ENCODE measurements at regions not wholly inside any gene's neighbourhood (a gene's known extent, or its start where the extent isn't known, plus 50 kb on each side); places are given as distances from the start of the nearest gene placed in this dataset.
"Not testable (repeated sequence)": the region's sequence is repeated elsewhere in the genome, so short reads cannot be mapped to it uniquely, and the experiment has no call there.

DNA sequence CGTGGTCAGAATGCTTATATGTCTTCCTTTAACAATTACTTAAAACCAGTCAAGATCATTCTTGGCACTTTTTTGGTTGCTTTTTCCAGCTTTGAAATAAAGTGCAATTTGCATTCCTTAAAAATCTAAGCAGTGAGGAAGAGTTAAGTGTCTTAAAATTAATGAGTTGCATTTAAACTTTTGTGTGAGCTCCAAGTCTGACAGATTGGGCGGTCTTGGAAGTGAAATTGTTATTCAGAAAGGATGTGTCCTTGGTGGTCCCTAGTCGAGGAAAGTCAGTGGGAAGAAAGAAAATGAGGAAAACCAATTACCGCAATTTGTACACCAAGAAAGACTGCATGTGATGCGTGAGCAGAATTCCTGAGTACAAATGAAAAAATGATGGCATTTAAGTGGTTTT, 132.5 kb downstream of the HHIPL2 start:
- no peak for DNase-seq

DNA sequence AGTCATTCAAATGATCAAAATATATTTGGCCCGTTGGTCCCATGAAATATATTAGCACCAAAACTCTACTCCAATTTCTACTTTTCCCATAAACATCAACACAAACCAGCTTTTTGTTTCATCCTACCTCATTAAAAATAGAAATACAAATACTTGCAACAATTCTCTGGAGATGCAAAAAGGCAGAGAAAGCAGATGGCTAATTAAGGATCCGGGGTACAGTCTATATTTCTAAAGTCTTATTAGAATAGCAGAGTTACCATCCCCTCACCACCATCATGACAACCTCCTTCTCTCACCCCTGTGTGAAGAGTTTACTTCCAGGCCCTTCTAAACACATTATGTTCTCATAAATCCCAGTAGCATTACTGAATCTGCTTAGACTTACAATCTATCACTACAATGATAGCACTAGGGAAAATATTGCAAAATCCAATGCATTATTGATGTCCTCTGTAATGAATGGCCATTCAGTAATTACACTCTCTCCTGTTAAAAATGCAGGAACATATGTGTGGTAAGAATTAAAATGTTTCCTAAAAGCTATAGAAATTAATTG, 133.8 kb downstream of the HHIPL2 start:
- DNase-seq, result no peak

DNA sequence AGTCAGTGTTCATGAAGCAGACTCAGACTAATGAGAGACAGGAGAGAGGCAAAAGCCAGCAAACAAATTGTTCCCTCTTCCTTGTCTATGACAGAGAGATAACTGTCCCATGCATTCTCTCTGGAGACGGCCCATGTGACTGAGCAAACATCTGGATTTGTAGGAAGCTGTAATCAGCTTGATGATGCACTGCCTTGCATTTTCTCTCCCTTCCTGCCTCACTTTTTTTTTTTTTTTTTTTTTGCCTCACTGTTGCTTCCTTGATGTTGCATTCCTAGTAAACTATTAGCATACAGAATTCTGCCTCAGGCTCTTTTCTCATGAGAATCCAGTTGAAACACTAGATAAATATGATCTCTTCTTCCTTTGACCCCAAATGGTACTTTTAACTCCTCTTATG, 134.5 kb downstream of the HHIPL2 start:
- no peak for DNase-seq

DNA sequence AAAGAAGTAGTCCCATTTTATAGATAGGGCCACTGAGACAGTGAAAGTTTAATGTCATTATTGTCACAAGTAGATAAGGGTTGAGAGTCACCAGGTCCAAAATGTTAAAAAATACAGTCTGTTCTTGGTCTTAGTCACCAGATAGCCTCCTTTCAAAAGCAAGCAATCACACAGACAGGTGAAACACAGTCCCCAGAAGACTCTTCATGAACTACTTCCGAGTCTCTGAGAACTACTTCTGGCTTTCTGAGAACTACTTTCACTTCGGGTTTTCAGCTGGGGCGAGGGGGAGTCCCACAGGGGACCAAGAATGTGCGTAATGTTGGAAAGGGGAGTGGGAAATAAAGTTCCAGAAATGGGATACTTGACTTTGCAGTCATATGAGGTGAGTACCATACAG, 143.2 kb downstream of the HHIPL2 start:
- no peak for DNase-seq

DNA sequence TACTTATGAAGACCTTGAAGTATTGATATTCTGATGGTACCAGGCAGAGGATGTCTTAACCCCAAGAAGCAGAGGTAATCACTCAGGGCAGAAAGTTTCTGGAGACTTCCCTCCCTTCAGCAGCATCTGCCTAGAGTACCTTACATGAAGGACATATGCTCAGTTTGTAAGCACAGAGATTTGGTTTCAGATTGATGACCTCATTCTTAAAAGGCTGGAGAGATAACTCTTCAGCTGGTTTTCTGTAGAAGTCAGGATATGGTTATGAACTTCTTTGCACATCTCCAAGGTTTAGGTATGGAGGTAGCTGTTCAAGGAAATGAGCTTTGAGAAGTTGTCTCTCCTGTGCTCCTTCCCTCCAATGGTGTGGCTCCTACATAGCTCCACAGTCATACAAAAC, 148.7 kb downstream of the HHIPL2 start:
- DNase-seq, result no peak

DNA sequence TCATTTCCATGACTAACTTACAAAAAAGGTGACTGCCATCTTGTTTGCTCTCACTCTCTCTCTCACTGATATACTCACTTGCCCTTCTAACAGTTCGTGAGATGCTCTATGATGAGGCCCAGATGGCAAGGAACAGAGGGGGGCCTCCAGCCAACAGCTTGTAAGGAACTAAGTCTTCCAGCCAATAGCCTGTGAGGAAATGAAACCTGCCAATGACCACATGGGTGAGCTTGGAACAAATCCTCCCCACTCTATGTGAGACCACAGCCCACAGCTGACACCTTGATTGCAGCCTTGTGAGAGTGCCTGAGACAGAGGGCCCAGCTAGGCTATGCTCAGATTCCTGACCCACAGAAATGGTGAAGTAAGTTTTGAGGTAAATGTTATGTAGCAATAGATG, 153.7 kb downstream of the HHIPL2 start:
- DNase-seq, result peak in 1 of 14 donors; percentile 5

DNA sequence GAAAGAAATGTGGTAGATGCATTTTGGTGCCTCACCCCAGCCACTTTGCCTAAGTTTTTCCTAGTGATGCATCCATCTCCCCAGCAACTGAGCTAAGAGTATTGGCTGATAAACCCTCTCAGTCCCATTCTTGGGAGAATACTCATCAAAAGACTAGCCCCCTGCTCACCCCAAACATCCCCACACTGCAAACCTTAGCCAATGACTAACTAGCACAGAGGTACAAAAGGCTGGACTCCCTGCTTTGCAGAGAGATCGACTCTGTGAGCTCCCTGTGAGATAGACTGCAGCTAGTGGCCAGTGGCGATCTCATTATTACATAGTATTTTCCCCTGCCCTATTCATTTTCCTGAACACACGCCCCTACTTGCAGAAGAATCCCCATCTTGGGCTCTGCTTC, 155.3 kb downstream of the HHIPL2 start:
- no peak for DNase-seq

DNA sequence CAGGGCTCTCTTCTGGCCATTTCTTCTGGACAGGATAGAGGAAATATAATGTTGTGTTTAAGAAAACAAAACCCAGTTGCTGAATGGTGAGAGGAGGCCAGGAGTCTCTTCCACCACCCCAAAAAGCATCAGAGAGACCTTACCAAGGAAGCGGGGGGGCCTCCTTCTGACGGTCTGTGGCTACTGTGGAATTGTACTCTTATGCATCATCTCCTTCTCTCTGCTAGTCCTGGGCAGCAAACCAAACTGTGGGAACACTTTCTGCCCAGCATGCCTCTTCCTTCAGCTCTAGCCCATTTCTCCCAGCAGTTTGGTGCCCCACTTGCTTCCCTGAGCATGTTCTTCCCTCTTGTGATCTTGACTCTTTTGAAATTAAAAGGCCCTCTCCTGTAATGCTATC, 157.7 kb downstream of the HHIPL2 start:
- DNase-seq, result no peak

DNA sequence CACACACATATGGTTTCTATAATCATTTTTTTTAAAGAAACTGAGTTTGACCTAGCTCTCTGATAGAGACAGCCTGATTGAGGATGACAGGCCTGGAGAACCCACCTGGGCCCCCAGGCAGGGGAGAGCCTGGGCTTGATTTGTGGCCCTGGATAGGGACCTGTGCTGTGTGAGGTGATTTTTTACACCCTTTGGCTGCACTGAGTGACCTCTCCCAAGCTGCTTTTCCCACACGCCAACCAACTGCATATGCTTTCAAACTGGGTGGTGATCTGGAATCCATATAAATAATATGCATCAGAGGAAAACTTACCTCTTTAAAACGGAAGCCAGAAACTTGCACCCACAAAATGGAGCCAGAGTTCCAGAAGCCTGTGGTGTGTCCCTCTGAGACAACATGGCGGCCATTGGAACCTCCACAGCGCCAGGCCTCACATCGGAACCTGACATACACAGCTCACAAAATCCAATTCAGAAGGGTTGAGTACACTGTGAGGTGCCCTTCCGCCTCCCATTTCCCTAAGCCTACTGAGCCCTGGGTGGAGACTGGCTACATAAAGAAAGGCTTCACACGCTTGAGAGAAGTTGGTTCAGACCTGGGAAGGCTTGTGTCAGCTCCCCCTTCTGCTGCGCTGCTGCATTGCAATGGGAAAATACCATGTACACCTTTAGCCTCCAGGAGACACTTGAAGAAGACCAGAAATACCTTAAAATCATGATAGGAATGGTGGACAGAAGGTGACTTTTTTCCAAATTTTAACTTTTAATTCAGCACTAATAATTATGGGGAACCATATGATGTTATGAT, 160.7 kb downstream of the HHIPL2 start:
- no peak for DNase-seq

DNA sequence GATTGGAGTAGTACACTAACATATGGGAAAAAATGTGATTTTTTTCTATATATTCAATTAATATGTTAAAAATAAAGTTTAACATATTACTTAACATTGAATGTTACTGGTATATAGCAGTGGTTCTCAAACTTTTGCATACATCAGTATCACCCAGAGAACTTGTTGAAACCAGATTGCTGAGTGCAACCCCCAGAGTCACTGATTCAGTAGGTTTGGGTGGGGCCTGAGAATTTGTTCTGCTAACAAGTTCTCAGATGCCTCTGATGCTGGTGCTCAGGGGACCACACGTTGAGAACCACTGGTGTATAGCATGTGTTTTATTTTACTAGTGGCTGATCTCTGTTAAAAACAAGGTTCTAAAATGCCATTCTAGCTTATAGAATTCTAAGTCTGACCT, 161.9 kb downstream of the HHIPL2 start:
- no peak for DNase-seq

DNA sequence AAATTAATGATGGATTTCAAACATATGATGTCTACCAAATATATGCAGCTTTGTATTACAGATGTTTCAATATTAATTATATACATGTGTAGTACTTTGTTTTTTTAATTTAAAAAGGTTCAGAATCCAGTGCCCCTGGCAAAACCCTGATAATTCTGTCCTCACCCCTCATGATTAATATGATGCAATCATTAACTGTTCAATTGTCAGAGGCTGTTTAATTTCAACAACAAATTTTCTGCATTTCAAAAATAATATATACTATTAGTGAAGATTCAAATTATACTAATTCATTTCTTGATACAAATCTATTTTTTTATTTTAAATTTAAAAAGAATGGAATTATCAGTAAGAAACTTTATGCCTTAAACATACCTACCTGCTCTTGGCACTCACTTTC, 162.6 kb downstream of the HHIPL2 start:
- no peak for DNase-seq

DNA sequence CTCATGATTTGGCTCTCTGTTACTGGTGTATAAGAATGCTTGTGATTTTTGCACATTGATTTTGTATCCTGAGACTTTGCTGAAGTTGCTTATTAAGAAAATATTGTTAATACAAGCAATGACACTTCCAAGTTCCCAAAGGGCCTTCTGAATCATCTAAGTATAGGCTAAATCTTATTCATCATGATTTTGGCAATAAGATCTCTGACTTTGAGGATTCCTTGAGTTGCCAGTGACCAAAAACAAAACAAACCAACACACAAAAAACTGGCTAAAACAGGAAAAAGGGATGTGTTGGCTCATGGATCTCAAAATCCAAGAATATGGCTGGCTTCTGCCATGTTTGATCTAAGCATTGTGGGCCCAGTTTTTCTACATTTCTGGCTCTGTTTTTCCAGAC, 163.4 kb downstream of the HHIPL2 start:
- no peak for DNase-seq

DNA sequence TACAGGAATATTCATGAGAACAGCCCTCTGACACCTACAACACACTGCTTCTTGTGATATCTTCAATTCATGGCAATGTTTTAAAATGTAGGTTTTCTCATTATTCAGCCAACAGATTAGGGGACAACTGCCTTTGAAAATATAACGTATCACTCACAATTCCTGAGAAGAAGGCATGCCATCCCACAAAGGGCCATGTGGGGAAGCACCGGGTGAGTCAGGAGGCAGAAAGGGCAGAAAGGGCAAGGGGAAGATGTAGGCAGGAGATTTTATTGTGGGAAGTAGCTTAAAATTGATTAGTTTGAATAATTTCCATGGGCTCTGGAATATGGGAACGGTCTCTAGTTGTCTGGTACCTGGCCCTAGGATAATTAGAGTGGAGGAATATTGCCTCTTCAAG, 165.7 kb downstream of the HHIPL2 start:
- no peak for DNase-seq

DNA sequence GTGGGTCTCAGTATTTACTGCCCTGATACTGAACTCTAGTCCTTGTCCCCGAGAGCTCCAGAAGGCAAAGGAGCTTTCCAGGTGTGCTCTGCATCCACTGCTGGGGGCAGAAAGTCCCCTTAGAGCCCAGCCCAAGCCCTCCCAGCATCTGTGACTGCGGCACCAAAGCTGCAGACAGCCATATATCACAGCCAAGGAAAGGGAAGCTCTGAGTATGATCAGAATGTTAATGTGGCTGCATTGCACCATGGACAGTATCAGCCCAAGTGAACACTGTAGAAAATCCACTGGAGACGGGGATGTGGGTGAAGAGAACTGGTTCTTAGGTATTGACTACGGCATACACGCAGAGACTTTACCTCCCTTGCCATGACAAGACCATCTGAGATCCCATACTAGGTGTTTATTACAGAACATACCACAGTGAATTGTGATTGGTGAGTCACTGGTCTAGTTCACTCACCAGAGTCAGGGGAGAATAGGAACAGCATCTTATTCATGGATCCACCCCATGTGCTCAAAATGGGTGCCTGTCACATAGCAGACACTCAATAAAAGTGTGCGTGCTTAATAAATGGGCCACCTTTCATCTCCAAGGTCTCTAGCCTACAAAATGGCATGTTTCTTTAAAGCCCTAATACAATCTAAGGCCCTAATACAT, 170.3 kb downstream of the HHIPL2 start:
- no peak for DNase-seq

DNA sequence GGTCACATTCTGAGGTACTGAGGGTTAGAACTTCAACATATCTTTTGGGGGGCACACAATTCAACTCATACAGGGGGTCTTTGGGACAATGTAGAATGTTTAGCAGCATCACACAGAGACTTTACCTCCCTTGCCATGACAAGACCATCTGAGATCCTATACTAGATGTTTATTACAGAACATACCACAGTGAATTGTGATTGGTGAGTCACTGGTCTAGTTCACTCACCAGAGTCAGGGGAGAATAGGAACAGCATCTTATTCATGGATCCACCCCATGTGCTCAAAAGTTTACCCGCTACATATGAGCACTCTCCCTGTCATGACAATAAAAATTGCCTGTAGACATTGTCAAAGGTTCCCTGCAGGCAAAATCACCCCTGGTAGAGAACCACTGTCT, 171.1 kb downstream of the HHIPL2 start:
- DNase-seq, result not testable (repeated sequence)

DNA sequence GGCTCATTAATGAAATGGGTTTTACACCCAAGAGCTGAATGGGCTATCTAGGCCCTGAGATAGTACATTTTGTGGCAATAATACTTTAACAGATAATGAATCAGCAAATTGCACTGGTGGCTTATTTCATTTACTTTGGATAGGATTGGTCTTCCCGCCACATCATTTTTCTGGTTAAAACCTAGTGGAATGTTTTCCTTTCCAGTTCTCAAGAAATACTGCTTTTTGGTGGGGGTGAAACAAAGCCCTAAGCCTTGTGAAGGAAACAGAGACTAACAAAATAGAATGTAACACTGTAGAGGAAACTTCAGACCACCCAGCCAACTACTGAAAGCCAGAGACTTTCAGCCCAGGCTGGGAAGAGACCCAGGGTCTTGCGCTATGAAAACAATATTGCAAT, 172.2 kb downstream of the HHIPL2 start:
- DNase-seq, result no peak

DNA sequence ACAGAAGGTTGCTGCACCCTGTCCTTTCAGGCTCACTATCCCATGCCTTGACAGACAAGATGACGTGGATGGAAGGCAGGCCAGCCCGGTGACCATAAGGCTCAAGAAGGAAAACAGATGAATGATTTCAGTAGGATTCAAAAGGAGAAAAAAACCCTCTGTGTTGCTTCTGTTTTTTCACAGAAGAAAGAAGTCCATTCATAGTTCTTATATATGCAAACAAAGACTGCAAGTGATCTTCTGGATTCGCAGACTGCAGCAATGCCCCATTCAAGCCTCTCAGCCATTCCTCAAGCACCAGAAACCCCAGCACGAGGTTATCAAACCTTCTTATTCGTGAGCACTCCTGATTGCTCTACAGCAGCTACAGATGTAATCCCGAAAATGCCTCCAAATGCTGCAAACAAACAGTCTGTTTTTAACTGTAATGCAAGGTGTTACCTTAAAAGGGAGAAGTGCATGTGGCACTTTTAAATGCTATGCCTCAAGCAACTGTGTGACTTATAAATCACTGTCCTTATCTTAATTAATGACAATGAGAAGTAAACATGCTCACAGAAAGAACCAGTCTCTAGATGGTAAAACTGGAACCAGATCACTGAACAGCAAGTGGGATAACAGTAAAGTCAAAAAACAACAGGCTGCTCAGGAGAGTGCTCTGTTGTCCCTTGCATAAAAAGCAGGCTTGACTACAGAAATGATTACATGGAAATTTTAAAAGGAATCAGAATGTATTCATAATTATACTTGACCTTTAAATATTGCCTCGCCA, 173.9 kb downstream of the HHIPL2 start:
- no peak for DNase-seq

DNA sequence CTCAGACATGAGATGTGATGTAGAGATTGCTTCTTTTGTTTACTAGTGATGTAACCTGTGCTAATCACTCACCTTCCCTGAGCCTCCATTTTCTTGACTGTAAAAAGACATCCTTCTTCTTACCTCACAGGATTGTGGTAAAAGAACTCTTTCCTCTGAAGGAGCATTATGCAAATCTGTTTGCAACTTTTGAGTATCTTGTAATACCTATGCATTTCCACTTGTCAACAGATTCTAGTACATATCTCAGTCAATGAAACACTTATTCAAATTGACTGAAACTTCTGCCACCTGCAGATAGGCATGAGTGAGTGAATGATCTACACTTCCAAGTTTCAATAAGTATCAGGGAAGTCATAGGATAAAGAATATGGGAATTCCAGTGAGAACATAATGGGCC, 174.7 kb downstream of the HHIPL2 start:
- DNase-seq, result no peak

DNA sequence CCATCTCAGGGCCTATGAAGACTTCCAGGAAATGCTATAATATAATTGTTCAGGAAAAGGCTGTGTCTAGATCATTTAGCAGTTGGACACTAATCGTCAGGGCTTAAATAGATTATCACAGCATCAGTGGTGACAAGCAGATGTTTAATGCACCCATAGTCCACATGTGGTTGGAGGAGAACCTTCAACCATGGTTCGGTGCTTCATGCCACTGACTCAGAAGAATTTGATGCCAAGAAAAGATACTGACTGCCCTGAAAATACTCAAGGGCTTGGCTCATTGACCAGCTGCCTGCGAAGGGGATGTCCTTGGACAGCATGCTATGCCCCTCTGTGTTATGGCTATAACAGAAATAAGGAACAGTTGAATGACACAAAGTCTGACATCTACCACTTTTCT, 175.7 kb downstream of the HHIPL2 start:
- DNase-seq, result no peak

DNA sequence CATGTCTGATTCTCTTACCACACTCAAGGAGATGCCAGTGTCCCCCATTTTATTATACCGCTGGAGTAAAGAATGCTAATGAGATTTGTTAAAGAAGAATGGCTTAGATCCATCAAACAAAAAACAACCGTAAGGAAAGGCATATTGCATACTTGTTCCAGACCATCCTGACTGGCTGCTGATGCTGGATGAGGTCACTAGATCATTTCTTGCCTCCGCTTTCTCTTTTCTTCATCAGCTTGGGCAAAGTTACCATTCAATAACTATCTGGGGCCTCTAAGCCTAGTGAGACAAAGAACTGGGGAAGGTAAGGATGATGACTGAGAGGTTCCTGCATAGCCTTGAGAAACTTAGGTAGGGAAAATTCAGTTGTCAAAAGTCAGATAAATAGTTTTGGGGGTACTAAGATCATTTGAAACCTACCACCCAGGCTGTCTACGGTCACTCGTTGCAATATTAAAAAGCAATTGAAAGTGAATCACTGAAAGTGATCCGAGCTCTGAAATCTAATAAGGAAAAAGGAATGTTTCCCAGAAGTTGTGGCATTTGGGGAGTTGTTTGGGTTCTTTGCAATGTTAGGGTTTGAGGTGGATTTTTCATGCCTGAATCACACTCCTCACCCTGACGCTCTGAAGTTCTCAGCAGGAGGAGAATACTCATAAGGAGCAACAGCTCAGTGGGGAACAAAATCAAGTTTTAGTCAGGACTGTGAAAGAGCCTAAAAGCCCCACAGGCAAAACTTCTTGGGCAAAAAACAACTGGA, 176.8 kb downstream of the HHIPL2 start:
- no peak for DNase-seq

DNA sequence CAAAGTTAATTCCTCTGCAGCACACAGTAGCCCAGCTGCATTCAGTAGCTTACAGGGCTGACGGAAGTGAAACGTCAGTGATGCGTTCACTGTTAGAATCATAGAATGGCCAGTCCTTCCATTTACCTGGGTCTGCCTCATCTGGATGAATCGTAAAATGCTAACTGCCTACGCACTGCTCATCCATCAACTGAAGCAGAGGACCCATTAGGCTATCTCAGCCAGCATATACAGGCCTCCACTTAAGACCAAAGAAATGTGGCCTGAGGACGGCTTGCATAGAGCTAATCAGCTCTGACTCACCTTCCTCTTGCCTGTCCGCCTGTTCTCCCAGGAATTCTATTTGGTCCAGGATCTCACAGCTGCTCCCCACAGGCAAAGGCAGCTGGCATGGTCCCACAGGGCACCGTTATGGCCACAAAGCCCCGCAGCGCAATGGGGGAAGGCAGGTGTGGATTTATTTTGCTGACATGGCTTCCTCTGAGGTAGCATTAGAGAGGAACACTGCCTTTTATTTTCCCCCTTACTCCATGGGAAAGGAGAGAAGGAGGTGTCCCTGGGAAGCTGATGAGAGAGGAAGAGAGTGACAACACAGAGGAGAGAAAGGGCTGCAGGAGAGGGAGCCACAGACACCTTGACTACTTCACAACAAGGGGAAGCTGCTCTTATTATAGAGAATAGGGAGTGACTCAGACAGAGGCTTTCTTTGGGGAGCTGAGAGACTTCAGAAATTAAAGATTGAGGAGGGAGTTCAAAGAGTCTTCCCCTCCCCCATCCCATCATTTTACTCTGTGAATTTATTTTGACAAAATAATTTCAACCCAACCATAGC, 177.6 kb downstream of the HHIPL2 start:
- DNase-seq, result no peak

DNA sequence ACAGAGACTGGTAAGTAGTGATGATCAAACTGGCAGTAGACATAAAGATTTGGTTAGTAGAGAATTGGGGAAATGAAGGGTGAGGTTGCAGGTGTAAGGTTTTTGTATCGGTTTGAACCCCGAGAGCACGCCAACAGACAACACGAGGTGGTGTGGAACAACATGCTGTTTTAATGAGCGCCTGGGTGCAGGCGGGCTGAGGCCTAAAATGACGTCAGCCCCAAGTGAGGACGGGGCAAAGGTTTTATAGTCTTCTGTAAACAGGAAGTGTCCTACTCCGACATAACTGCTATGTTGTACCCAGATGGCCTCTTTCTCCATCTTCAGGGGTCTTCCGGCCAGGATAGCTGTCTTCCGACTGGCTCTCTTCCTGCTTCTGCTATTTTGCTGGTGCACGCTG, 178.8 kb downstream of the HHIPL2 start:
- no peak for DNase-seq
